MG63 (cell line): ENCODE measurements at regions not wholly inside any gene's neighbourhood (a gene's known extent, or its start where the extent isn't known, plus 50 kb on each side); places are given as distances from the start of the nearest gene placed in this dataset.

Experiments
- DNase-seq: peaks from one replicate; pipeline ENCODE4 v3.0.0-alpha.2; 2020
- H3K27me3 ChIP-seq: fragments of 250-450 bp; sonication (Bioruptor Pico); 2 replicates; pipeline ENCODE4 v1.5.1; 2020; ENCODE audit warnings: mild to moderate bottlenecking, moderate library complexity
- H3K36me3 ChIP-seq: fragments of 250-450 bp; sonication (Bioruptor Pico); 2 replicates; pipeline ENCODE4 v1.5.1; 2020; ENCODE audit warnings: mild to moderate bottlenecking, moderate library complexity
- H3K4me3 ChIP-seq: fragments of 250-450 bp; sonication (Bioruptor Pico); 2 replicates; pipeline ENCODE4 v1.5.1; 2020; ENCODE audit warnings: mild to moderate bottlenecking, moderate library complexity
- H3K9me3 ChIP-seq: fragments of 250-450 bp; sonication (Bioruptor Pico); 2 replicates; pipeline ENCODE4 v1.5.1; 2020; ENCODE audit warnings: mild to moderate bottlenecking, moderate library complexity

GRCh38 chr2:195388028-195388427, 269.0 kb upstream of the SLC39A10 start:
- H3K36me3 ChIP-seq, result no peaks in the 10 kb centered on the region
- H3K27me3 ChIP-seq, result no peaks in the 10 kb centered on the region
- no peak overlapping the region for H3K4me3 ChIP-seq
- no peaks in the 10 kb centered on the region for H3K9me3 ChIP-seq
- no peak for DNase-seq

- DNase-seq, result no peak
- Histone ChIP-seq H3K9me3 (no peaks in the 10 kb centered on the region), H3K27me3 (no peaks in the 10 kb centered on the region), H3K36me3 (no peaks in the 10 kb centered on the region), H3K4me3 (no peak overlapping the region)
These were observed 274.8 kb upstream of the SLC39A10 start for GRCh38 chr2:195382186-195382585.

GRCh38 chr2:195370167-195370943, 286.7 kb upstream of the SLC39A10 start:
- no peak for DNase-seq

GRCh38 chr2:195369218-195369587, 287.8 kb upstream of the SLC39A10 start:
- H3K4me3 ChIP-seq, result no peak overlapping the region
- no peaks in the 10 kb centered on the region for H3K36me3 ChIP-seq
- no peaks in the 10 kb centered on the region; the same call in 1 of the 2 replicates for H3K9me3 ChIP-seq
- no peaks in the 10 kb centered on the region for H3K27me3 ChIP-seq
- DNase-seq, result no peak

More at GRCh38 chr2:195370167-195370943, 286.7 kb upstream of the SLC39A10 start:
- Histone ChIP-seq H3K4me3 (no peak overlapping the region), H3K9me3 (no peaks in the 10 kb centered on the region), H3K36me3 (no peaks in the 10 kb centered on the region), H3K27me3 (no peaks in the 10 kb centered on the region)

- H3K4me3 ChIP-seq, result 0 out of 2 replicates have a peak overlapping the region, but pooled peaks have one; percentile 8
- no peaks in the 10 kb centered on the region; the same call in 1 of the 2 replicates for H3K9me3 ChIP-seq
- no peaks in the 10 kb centered on the region for H3K36me3 ChIP-seq
- no peak for DNase-seq
- H3K27me3 ChIP-seq, result no peaks in the 10 kb centered on the region
These were observed 288.5 kb upstream of the SLC39A10 start for GRCh38 chr2:195368249-195369217.

GRCh38 chr2:195367809-195368208, 289.2 kb upstream of the SLC39A10 start:
- DNase-seq, result no peak
- Histone ChIP-seq H3K27me3 (no peaks in the 10 kb centered on the region), H3K4me3 (no peak overlapping the region), H3K36me3 (no peaks in the 10 kb centered on the region), H3K9me3 (no peaks in the 10 kb centered on the region; the same call in 1 of the 2 replicates)

GRCh38 chr2:195364015-195364965, 292.7 kb upstream of the SLC39A10 start:
- Histone ChIP-seq H3K4me3 (no peak overlapping the region), H3K36me3 (no peaks in the 10 kb centered on the region), H3K9me3 (no peaks in the 10 kb centered on the region; the same call in 1 of the 2 replicates), H3K27me3 (no peaks in the 10 kb centered on the region)
- DNase-seq, result peak; percentile 28

GRCh38 chr2:195363496-195363895, 293.5 kb upstream of the SLC39A10 start:
- Histone ChIP-seq H3K9me3 (no peaks in the 10 kb centered on the region; the same call in 1 of the 2 replicates), H3K27me3 (no peaks in the 10 kb centered on the region), H3K4me3 (no peak overlapping the region), H3K36me3 (no peaks in the 10 kb centered on the region)
- peak; percentile 26 for DNase-seq

- no peaks in the 10 kb centered on the region for H3K36me3 ChIP-seq
- H3K4me3 ChIP-seq, result no peak overlapping the region
- no peak for DNase-seq
- H3K9me3 ChIP-seq, result no peaks in the 10 kb centered on the region; the same call in 1 of the 2 replicates
- H3K27me3 ChIP-seq, result no peaks in the 10 kb centered on the region
These were observed 296.8 kb upstream of the SLC39A10 start for GRCh38 chr2:195360242-195360641.

- no peaks in the 10 kb centered on the region for H3K36me3 ChIP-seq
- H3K9me3 ChIP-seq, result no peaks in the 10 kb centered on the region
- no peak for DNase-seq
- H3K4me3 ChIP-seq, result no peak overlapping the region
- H3K27me3 ChIP-seq, result no peaks in the 10 kb centered on the region
These were observed 297.8 kb upstream of the SLC39A10 start for GRCh38 chr2:195359043-195359735.

GRCh38 chr2:195356920-195357440, 300.0 kb upstream of the SLC39A10 start:
- no peak overlapping the region for H3K4me3 ChIP-seq
- no peak for DNase-seq

GRCh38 chr2:195356026-195356425, 301.0 kb upstream of the SLC39A10 start:
- Histone ChIP-seq H3K27me3 (no peaks in the 10 kb centered on the region), H3K4me3 (no peak overlapping the region)
- DNase-seq, result no peak

More at GRCh38 chr2:195356920-195357440, 300.0 kb upstream of the SLC39A10 start:
- Histone ChIP-seq H3K27me3 (no peaks in the 10 kb centered on the region), H3K9me3 (no peaks in the 10 kb centered on the region), H3K36me3 (no peaks in the 10 kb centered on the region)

GRCh38 chr2:195352581-195352980, 304.4 kb upstream of the SLC39A10 start:
- H3K27me3 ChIP-seq, result no peaks in the 10 kb centered on the region
- no peak overlapping the region for H3K4me3 ChIP-seq
- no peaks in the 10 kb centered on the region for H3K9me3 ChIP-seq
- H3K36me3 ChIP-seq, result no peaks in the 10 kb centered on the region
- no peak for DNase-seq

More at GRCh38 chr2:195356026-195356425, 301.0 kb upstream of the SLC39A10 start:
- H3K9me3 ChIP-seq, result no peaks in the 10 kb centered on the region
- no peaks in the 10 kb centered on the region for H3K36me3 ChIP-seq

GRCh38 chr2:195343942-195344530, 313.0 kb upstream of the SLC39A10 start:
- no peak for DNase-seq
- H3K9me3 ChIP-seq, result no peaks in the 10 kb centered on the region
- H3K36me3 ChIP-seq, result no peaks in the 10 kb centered on the region
- H3K27me3 ChIP-seq, result no peaks in the 10 kb centered on the region
- H3K4me3 ChIP-seq, result no peak overlapping the region

- Histone ChIP-seq H3K9me3 (no peaks in the 10 kb centered on the region), H3K4me3 (no peak overlapping the region), H3K27me3 (no peaks in the 10 kb centered on the region), H3K36me3 (no peaks in the 10 kb centered on the region)
- no peak for DNase-seq
These were observed 313.5 kb upstream of the SLC39A10 start for GRCh38 chr2:195343540-195343939.
